ENCODE measurements at regions not wholly inside any gene's neighbourhood (a gene's known extent, or its start where the extent isn't known, plus 50 kb on each side); places are given as distances from the start of the nearest gene placed in this dataset.

GRCh38 chr12:22788913-22789312 is 163.9 kb downstream of the ETNK1 start:
- Histone ChIP-seq H3K36me3 (ENCODE audit: control insufficient read depth in 2 of 2, insufficient read depth in 1 of 2, low read length in 2 of 2) (no peaks in the 10 kb centered on the region), H3K9me3 (ENCODE audit: control insufficient read depth, insufficient read depth, low read depth, low read length) (no peaks in the 10 kb centered on the region), H3K4me1 (ENCODE audit: control insufficient read depth, insufficient read depth, low read length) (no peaks in the 10 kb centered on the region), H3K27ac (ENCODE audit: extremely low read depth, low read depth, low read length) (no peak overlapping the region), H3K4me3 (ENCODE audit: low read depth, low read length) (no peak overlapping the region)
- ChIA-PET CTCF (no interaction called here), POLR2A (interaction anchor here (0.7 kb wide), 1 partner anchor 1738 kb away, joined by 5 read pairs; no protein-coding TSS in a partner anchor)
- TF ChIP-seq ZNF214 (tag by site-specific recombination; IDR thresholded peaks at IDR 0.05; ENCODE audit: borderline replicate concordance) = no peak
- no peak for TF ChIP-seq ZNF777 (tag by site-specific recombination; IDR thresholded peaks at IDR 0.05; ENCODE audit: borderline replicate concordance)

- Histone ChIP-seq H3K27ac (ENCODE audit: extremely low read depth, low read depth, low read length) (no peak overlapping the region), H3K4me3 (ENCODE audit: low read depth, low read length) (no peak overlapping the region), H3K4me1 (ENCODE audit: control insufficient read depth, insufficient read depth, low read length) (no peaks in the 10 kb centered on the region), H3K36me3 (ENCODE audit: control insufficient read depth in 2 of 2, insufficient read depth in 1 of 2, low read length in 2 of 2) (no peaks in the 10 kb centered on the region), H3K9me3 (ENCODE audit: control insufficient read depth, insufficient read depth, low read depth, low read length) (no peaks in the 10 kb centered on the region)
- ChIA-PET POLR2A (no interaction called here), CTCF (no interaction called here)
- TF ChIP-seq ZNF785 (tag by site-specific recombination; IDR thresholded peaks at IDR 0.05) (no peak), ZNF248 (tag by site-specific recombination; IDR thresholded peaks at IDR 0.05) (no peak), ZNF350 (tag by site-specific recombination; IDR thresholded peaks at IDR 0.05) (no peak), ZNF777 (tag by site-specific recombination; IDR thresholded peaks at IDR 0.05; ENCODE audit: borderline replicate concordance) (no peak), ZNF112 (tag by site-specific recombination; IDR thresholded peaks at IDR 0.05) (no peak), MZF1 (tag by site-specific recombination; IDR thresholded peaks at IDR 0.05; ENCODE audit: borderline replicate concordance) (no peak), WT1 (tag by site-specific recombination; IDR thresholded peaks at IDR 0.05) (no peak), ZNF280D (tag by site-specific recombination; IDR thresholded peaks at IDR 0.05) (no peak), ZNF768 (tag by site-specific recombination; IDR thresholded peaks at IDR 0.05) (no peak), KLF1 (tag by site-specific recombination; IDR thresholded peaks at IDR 0.05) (no peak)
- TF ChIP-seq, protein P1, sequence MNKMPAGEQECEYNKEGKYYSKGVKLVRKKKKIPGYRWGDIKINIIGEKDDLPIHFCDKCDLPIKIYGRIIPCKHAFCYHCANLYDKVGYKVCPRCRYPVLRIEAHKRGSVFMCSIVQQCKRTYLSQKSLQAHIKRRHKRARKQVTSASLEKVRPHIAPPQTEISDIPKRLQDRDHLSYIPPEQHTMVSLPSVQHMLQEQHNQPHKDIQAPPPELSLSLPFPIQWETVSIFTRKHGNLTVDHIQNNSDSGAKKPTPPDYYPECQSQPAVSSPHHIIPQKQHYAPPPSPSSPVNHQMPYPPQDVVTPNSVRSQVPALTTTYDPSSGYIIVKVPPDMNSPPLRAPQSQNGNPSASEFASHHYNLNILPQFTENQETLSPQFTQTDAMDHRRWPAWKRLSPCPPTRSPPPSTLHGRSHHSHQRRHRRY (tag by site-specific recombination; IDR thresholded peaks at IDR 0.05) = no peak
Observed at GRCh38 chr12:22792138-22792537, 167.2 kb downstream of the ETNK1 start.

DNA sequence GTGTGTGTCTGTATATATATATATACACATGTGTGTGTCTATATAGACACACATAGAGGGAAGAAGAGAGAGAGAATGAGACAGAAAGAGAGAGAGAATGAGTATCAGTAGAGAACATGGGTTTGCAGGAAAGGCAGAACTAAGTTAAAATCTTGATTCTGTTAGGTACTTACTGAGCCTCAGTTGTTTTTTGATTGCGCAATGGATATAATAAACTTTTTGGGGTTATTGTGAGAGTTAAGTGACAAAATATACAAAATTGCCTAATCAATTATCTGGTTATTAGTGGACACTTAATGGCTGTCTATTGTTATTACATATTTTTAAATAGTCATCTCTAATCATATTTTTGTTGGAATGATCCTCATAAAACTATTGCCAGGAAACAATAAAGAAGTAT is 169.0 kb downstream of the ETNK1 start:
- no peaks in the 10 kb centered on the region for H3K4me1 ChIP-seq (ENCODE audit: control insufficient read depth, insufficient read depth, low read length)
- H3K9me3 ChIP-seq (ENCODE audit: control insufficient read depth, insufficient read depth, low read depth, low read length) = no peaks in the 10 kb centered on the region
- ChIA-PET CTCF (interaction anchor here (0.6 kb wide), 1 partner anchor 62 kb away, joined by 4 read pairs; no protein-coding TSS in a partner anchor), POLR2A (no interaction called here)
- H3K27ac ChIP-seq (ENCODE audit: extremely low read depth, low read depth, low read length) = no peak overlapping the region
- no peak overlapping the region for H3K4me3 ChIP-seq (ENCODE audit: low read depth, low read length)
- H3K36me3 ChIP-seq (ENCODE audit: control insufficient read depth in 2 of 2, insufficient read depth in 1 of 2, low read length in 2 of 2) = no peaks in the 10 kb centered on the region
- TF ChIP-seq KLF16 (tag by site-specific recombination; IDR thresholded peaks at IDR 0.05) (no peak), ZNF335 (tag by site-specific recombination; conservative IDR thresholded peaks at IDR 0.05) (no peak), ZNF157 (tag by site-specific recombination; IDR thresholded peaks at IDR 0.05) (no peak), KLF17 (tag by site-specific recombination; IDR thresholded peaks at IDR 0.05) (no peak), ZNF707 (tag by site-specific recombination; IDR thresholded peaks at IDR 0.05) (no peak), BCL11A (tag by site-specific recombination; IDR thresholded peaks at IDR 0.05; ENCODE audit: low read depth) (no peak), WT1 (tag by site-specific recombination; IDR thresholded peaks at IDR 0.05) (no peak), ZNF560 (tag by site-specific recombination; IDR thresholded peaks at IDR 0.05; ENCODE audit: borderline replicate concordance) (no peak), ZFHX2 (tag by site-specific recombination; conservative IDR thresholded peaks at IDR 0.05) (no peak), ZNF133 (tag by site-specific recombination; IDR thresholded peaks at IDR 0.05) (no peak)
- TF ChIP-seq, protein P2, sequence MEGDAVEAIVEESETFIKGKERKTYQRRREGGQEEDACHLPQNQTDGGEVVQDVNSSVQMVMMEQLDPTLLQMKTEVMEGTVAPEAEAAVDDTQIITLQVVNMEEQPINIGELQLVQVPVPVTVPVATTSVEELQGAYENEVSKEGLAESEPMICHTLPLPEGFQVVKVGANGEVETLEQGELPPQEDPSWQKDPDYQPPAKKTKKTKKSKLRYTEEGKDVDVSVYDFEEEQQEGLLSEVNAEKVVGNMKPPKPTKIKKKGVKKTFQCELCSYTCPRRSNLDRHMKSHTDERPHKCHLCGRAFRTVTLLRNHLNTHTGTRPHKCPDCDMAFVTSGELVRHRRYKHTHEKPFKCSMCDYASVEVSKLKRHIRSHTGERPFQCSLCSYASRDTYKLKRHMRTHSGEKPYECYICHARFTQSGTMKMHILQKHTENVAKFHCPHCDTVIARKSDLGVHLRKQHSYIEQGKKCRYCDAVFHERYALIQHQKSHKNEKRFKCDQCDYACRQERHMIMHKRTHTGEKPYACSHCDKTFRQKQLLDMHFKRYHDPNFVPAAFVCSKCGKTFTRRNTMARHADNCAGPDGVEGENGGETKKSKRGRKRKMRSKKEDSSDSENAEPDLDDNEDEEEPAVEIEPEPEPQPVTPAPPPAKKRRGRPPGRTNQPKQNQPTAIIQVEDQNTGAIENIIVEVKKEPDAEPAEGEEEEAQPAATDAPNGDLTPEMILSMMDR (tag by site-specific recombination; IDR thresholded peaks at IDR 0.05) = no peak
- TF ChIP-seq, protein P3, sequence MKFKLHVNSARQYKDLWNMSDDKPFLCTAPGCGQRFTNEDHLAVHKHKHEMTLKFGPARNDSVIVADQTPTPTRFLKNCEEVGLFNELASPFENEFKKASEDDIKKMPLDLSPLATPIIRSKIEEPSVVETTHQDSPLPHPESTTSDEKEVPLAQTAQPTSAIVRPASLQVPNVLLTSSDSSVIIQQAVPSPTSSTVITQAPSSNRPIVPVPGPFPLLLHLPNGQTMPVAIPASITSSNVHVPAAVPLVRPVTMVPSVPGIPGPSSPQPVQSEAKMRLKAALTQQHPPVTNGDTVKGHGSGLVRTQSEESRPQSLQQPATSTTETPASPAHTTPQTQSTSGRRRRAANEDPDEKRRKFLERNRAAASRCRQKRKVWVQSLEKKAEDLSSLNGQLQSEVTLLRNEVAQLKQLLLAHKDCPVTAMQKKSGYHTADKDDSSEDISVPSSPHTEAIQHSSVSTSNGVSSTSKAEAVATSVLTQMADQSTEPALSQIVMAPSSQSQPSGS (tag by site-specific recombination; IDR thresholded peaks at IDR 0.05; ENCODE audit: low read depth) = no peak
- TF ChIP-seq, protein P4, sequence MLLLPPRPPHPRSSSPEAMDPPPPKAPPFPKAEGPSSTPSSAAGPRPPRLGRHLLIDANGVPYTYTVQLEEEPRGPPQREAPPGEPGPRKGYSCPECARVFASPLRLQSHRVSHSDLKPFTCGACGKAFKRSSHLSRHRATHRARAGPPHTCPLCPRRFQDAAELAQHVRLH (tag by site-specific recombination; IDR thresholded peaks at IDR 0.05) = no peak
